ENCODE measurements at regions not wholly inside any gene's neighbourhood (a gene's known extent, or its start where the extent isn't known, plus 50 kb on each side); places are given as distances from the start of the nearest gene placed in this dataset.

GRCh38 chr15:38038659-38039442 lies 104.4 kb downstream of the TMCO5A start:
- WGBS, 2 donors, result 80 to 90% methylated on average over 4 of the region's 4 CpGs

GRCh38 chr15:38040615-38041014 lies 106.2 kb downstream of the TMCO5A start:
- Histone ChIP-seq H3K9ac (ENCODE audit: insufficient read depth in 1 of 2, low read length in 2 of 2) (no peak overlapping the region), H3K4me1 (ENCODE audit: control insufficient read depth in 5 of 5, insufficient read depth in 5 of 5, low read length in 5 of 5) (peaks cover 0 to 7% (median 0%) of the 10 kb centered on the region in 5 donors), H3K9me3 (ENCODE audit: control insufficient read depth in 4 of 4, insufficient read depth in 3 of 4, low read length in 3 of 4) (no peaks in the 10 kb centered on the region), H3K36me3 (ENCODE audit: control insufficient read depth in 4 of 4, insufficient read depth in 4 of 4, low read length in 4 of 4) (no peaks in the 10 kb centered on the region), H3K4me3 (no peak overlapping the region), H3K27me3 (ENCODE audit: control insufficient read depth in 3 of 3, insufficient read depth in 3 of 3, low read length in 2 of 3) (no peaks in the 10 kb centered on the region), H3K27ac (ENCODE audit: low read depth in 1 of 2, low read length in 1 of 2) (no peak overlapping the region)
- no peak for TF ChIP-seq CTCF (IDR thresholded peaks at IDR 0.05; ENCODE audit: control extremely low read depth, extremely low read depth)
- DNase-seq, result no peak
- no peak for ATAC-seq (ENCODE audit: insufficient read depth, low FRiP score)
- WGBS, 2 donors, result 95 to 97% methylated on average over 2 of the region's 2 CpGs

More at GRCh38 chr15:38038659-38039442, 104.4 kb downstream of the TMCO5A start:
- H3K27ac ChIP-seq (ENCODE audit: low read depth in 1 of 2, low read length in 1 of 2), result no peak overlapping the region
- TF ChIP-seq CTCF (IDR thresholded peaks at IDR 0.05; ENCODE audit: control extremely low read depth, extremely low read depth), result no peak
- no peaks in the 10 kb centered on the region for H3K27me3 ChIP-seq (ENCODE audit: control insufficient read depth in 3 of 3, insufficient read depth in 3 of 3, low read length in 2 of 3)
- no peaks in the 10 kb centered on the region for H3K9me3 ChIP-seq (ENCODE audit: control insufficient read depth in 4 of 4, insufficient read depth in 3 of 4, low read length in 3 of 4)
- H3K4me3 ChIP-seq, result no peak overlapping the region
- H3K9ac ChIP-seq (ENCODE audit: insufficient read depth in 1 of 2, low read length in 2 of 2), result no peak overlapping the region
- H3K4me1 ChIP-seq (ENCODE audit: control insufficient read depth in 5 of 5, insufficient read depth in 5 of 5, low read length in 5 of 5), result peaks cover 0 to 7% (median 0%) of the 10 kb centered on the region in 5 donors
- no peaks in the 10 kb centered on the region for H3K36me3 ChIP-seq (ENCODE audit: control insufficient read depth in 4 of 4, insufficient read depth in 4 of 4, low read length in 4 of 4)
- DNase-seq, result no peak
- ATAC-seq (ENCODE audit: insufficient read depth, low FRiP score), result no peak

- Histone ChIP-seq H3K9me3 (ENCODE audit: control insufficient read depth in 4 of 4, insufficient read depth in 3 of 4, low read length in 3 of 4) (no peaks in the 10 kb centered on the region), H3K36me3 (ENCODE audit: control insufficient read depth in 4 of 4, insufficient read depth in 4 of 4, low read length in 4 of 4) (no peaks in the 10 kb centered on the region), H3K27ac (ENCODE audit: low read depth in 1 of 2, low read length in 1 of 2) (no peak overlapping the region), H3K4me3 (no peak overlapping the region), H3K4me1 (ENCODE audit: control insufficient read depth in 5 of 5, insufficient read depth in 5 of 5, low read length in 5 of 5) (peaks cover 0 to 7% (median 0%) of the 10 kb centered on the region in 5 donors), H3K9ac (ENCODE audit: insufficient read depth in 1 of 2, low read length in 2 of 2) (no peak overlapping the region), H3K27me3 (ENCODE audit: control insufficient read depth in 3 of 3, insufficient read depth in 3 of 3, low read length in 2 of 3) (no peaks in the 10 kb centered on the region)
- no peak for TF ChIP-seq CTCF (IDR thresholded peaks at IDR 0.05; ENCODE audit: control extremely low read depth, extremely low read depth)
- no peak for DNase-seq
- ATAC-seq (ENCODE audit: insufficient read depth, low FRiP score), result no peak
- 41 to 61% methylated on average over 2 of the region's 2 CpGs for WGBS, 2 donors
Measured at GRCh38 chr15:38041576-38041975, 107.1 kb downstream of the TMCO5A start.

Data from lung (tissue), 11 donors.